Testis (tissue), 2 donors: ENCODE measurements at regions not wholly inside any gene's neighbourhood (a gene's known extent, or its start where the extent isn't known, plus 50 kb on each side); places are given as distances from the start of the nearest gene placed in this dataset.

ENCODE experiments used
- CTCF ChIP-seq, 3 experiments: fragments of 450-650 bp in 2 of 3; fragments of 200-600 bp in 1 of 3; sonication (generic) in 1 of 3; IDR thresholded peaks; one replicate each; pipeline ENCODE4 v1.5.1; 2016 to 2019; ENCODE audit warnings: antibody characterized with exemption in 3 of 3, mild to moderate bottlenecking in 2 of 3, moderate library complexity in 1 of 3
- POLR2A ChIP-seq: fragments of 450-650 bp; IDR thresholded peaks from one replicate; pipeline ENCODE4 v1.6.1; 2017; ENCODE audit warnings: antibody characterized with exemption, mild to moderate bottlenecking, moderate library complexity

GRCh38 chr15:62644889-62645742, 397.4 kb upstream of the TPM1 start:
- TF ChIP-seq POLR2A: no peak
- no peak for TF ChIP-seq CTCF (IDR thresholded peaks at IDR 0.05)
